Calu3 (cell line): ENCODE measurements at regions not wholly inside any gene's neighbourhood (a gene's known extent, or its start where the extent isn't known, plus 50 kb on each side); places are given as distances from the start of the nearest gene placed in this dataset.

Experiments
- BruUV-seq: library from RNA; stranded (reverse); fragments of 400-500 nt; replicated peaks from 2 replicates; lab custom pipeline; 2021; lab: Mats Ljungman, UMichigan
- CTCF ChIA-PET: fragments of 300-600 bp; sonication (Branson Sonifier 250); formaldehyde crosslinking; loops from one replicate; lab custom pipeline; 2022; ENCODE audit warnings: antibody characterized with exemption; lab: Charles Lee
- DNase-seq: peaks from one replicate; pipeline ENCODE4 v3.0.0; 2022
- H3K27ac Mint-ChIP-seq: one replicate; pipeline ENCODE4 v1.8.0; 2022; ENCODE audit warnings: mixed read lengths; ENCODE audit not compliant: unreplicated experiment
- H3K27me3 Mint-ChIP-seq: one replicate; pipeline ENCODE4 v1.8.0; 2022; ENCODE audit warnings: mixed read lengths; ENCODE audit not compliant: unreplicated experiment
- H3K36me3 Mint-ChIP-seq: one replicate; pipeline ENCODE4 v1.8.0; 2022; ENCODE audit warnings: mild to moderate bottlenecking, moderate library complexity, mixed read lengths; ENCODE audit not compliant: insufficient read depth, unreplicated experiment
- H3K4me1 Mint-ChIP-seq: one replicate; pipeline ENCODE4 v1.8.0; 2022; ENCODE audit warnings: mild to moderate bottlenecking, low read depth, mixed read lengths; ENCODE audit not compliant: unreplicated experiment
- H3K4me3 Mint-ChIP-seq: one replicate; pipeline ENCODE4 v1.8.0; 2022; ENCODE audit warnings: mild to moderate bottlenecking, low read depth, moderate library complexity, mixed read lengths; ENCODE audit not compliant: unreplicated experiment
- H3K9me3 Mint-ChIP-seq: one replicate; pipeline ENCODE4 v1.8.0; 2022; ENCODE audit warnings: low read depth, mixed read lengths; ENCODE audit not compliant: unreplicated experiment
- CTCF ChIP-seq: fragments of 200-600 bp; IDR thresholded peaks from one replicate; pipeline ENCODE4 v1.8.0; 2022; ENCODE audit warnings: antibody characterized with exemption; ENCODE audit not compliant: unreplicated experiment
- intact Hi-C: fragments of 100-400 bp; cut with micrococcal nuclease; formaldehyde crosslinking; loops from one replicate; pipeline ENCODE4 v1.10.0; 2022; ENCODE audit not compliant: unreplicated experiment

GRCh38 chr4:100118181-100118580 lies 72.1 kb downstream of the DDIT4L start:
- Mint-ChIP-seq H3K9me3 (no peaks in the 10 kb centered on the region), H3K4me3 (no peak overlapping the region), H3K36me3 (no peaks in the 10 kb centered on the region), H3K27ac (no peak overlapping the region), H3K4me1 (no peaks in the 10 kb centered on the region), H3K27me3 (no peaks in the 10 kb centered on the region)
- CTCF ChIA-PET: no interaction called here
- BruUV-seq: no TSS peak
- intact Hi-C loops: no loop called here
- TF ChIP-seq CTCF: no peak
- DNase-seq: no peak

GRCh38 chr4:100117750-100118149 lies 72.5 kb downstream of the DDIT4L start:
- no peak for TF ChIP-seq CTCF
- BruUV-seq: no TSS peak
- Mint-ChIP-seq H3K4me1 (no peaks in the 10 kb centered on the region), H3K9me3 (no peaks in the 10 kb centered on the region), H3K27ac (no peak overlapping the region), H3K36me3 (no peaks in the 10 kb centered on the region), H3K4me3 (no peak overlapping the region), H3K27me3 (no peaks in the 10 kb centered on the region)
- no peak for DNase-seq
- CTCF ChIA-PET: no interaction called here
- intact Hi-C loops: no loop called here

GRCh38 chr4:100114909-100115308 lies 75.4 kb downstream of the DDIT4L start:
- no peak for DNase-seq
- Mint-ChIP-seq H3K4me3 (no peak overlapping the region), H3K27ac (no peak overlapping the region), H3K4me1 (no peaks in the 10 kb centered on the region), H3K9me3 (no peaks in the 10 kb centered on the region), H3K36me3 (no peaks in the 10 kb centered on the region), H3K27me3 (no peaks in the 10 kb centered on the region)
- CTCF ChIA-PET: no interaction called here
- TF ChIP-seq CTCF: no peak
- intact Hi-C loops: no loop called here
- no TSS peak for BruUV-seq

GRCh38 chr4:100113732-100114131 lies 76.5 kb downstream of the DDIT4L start:
- H3K4me1 Mint-ChIP-seq: no peaks in the 10 kb centered on the region
- H3K4me3 Mint-ChIP-seq: no peak overlapping the region
- H3K27me3 Mint-ChIP-seq: no peaks in the 10 kb centered on the region
- intact Hi-C loops: no loop called here
- no peaks in the 10 kb centered on the region for H3K36me3 Mint-ChIP-seq
- CTCF ChIA-PET: no interaction called here
- DNase-seq: no peak
- H3K9me3 Mint-ChIP-seq: no peaks in the 10 kb centered on the region
- no peak for TF ChIP-seq CTCF
- H3K27ac Mint-ChIP-seq: no peak overlapping the region
- no TSS peak for BruUV-seq
